Psoas muscle (tissue), 7 donors: ENCODE measurements at regions not wholly inside any gene's neighbourhood (a gene's known extent, or its start where the extent isn't known, plus 50 kb on each side); places are given as distances from the start of the nearest gene placed in this dataset.

Experiments
- ATAC-seq, 4 donors: fragments of 200-7000 bp; cut with Tn5 transposase; one replicate each; pipeline ENCODE4 v1.9.1; 2020; ENCODE audit warnings: moderate library complexity in 3 of 4, mild to moderate bottlenecking in 2 of 4
- DNase-seq, 2 donors: peaks; one replicate each; pipeline ENCODE4 v3.0.0-alpha.2; 2020
- H3K27ac ChIP-seq: fragments of 200-600 bp; one replicate; pipeline ENCODE4 v1.8.0; 2022
- H3K27me3 ChIP-seq, 3 donors: fragments of 200-600 bp in 1 of 3; one replicate each; pipeline versions ENCODE4 v1.6.1 to v1.8.0; 2013 to 2022; ENCODE audit warnings: low read length in 2 of 3, mild to moderate bottlenecking in 2 of 3, moderate library complexity in 1 of 3; ENCODE audit not compliant: insufficient read depth in 3 of 3
- H3K36me3 ChIP-seq, 2 donors: fragments of 200-600 bp in 1 of 2; one replicate each; pipeline versions ENCODE4 v1.6.1 to v1.8.0; 2013 to 2022; ENCODE audit warnings: low read depth in 1 of 2, mild to moderate bottlenecking in 1 of 2, moderate library complexity in 1 of 2; ENCODE audit not compliant: insufficient read depth in 1 of 2
- H3K4me1 ChIP-seq: fragments of 200-600 bp; one replicate; pipeline ENCODE4 v1.8.0; 2022
- H3K4me3 ChIP-seq: fragments of 200-600 bp; one replicate; pipeline ENCODE4 v1.8.0; 2022; ENCODE audit warnings: mild to moderate bottlenecking
- H3K9me3 ChIP-seq: fragments of 200-600 bp; one replicate; pipeline ENCODE4 v1.8.0; 2022
- WGBS, 3 donors: extraction: QIAGEN DNeasy Blood & Tissue Kit; methylation state at CpG; one replicate each; pipeline versions ENCODE4 v1.1.6 to v1.1.7; 2013; 5-methylcytosine and 5-hydroxymethylcytosine counted together
- intact Hi-C, 2 donors: fragments of 100-400 bp; cut with DNase I; formaldehyde crosslinking; loops; one replicate each; pipeline versions ENCODE4 v1.11.0 to v1.14.2; 2022
- TF ChIP-seq, protein P1 (sequence below): fragments of 200-600 bp; IDR thresholded peaks from one replicate; pipeline ENCODE4 v1.8.0; 2022; ENCODE audit warnings: antibody characterized with exemption
- donor health status: healthy with polysubstance abuse.
- donor health status: DM: no; HTN: no; CAD: no; lungs with moderate emphysema.
- donor health status: Bipolar disorder and iron deficiency.
- donor health status: healthy.
- donor health status: DM: yes; HTN: yes; CAD: no.
- donor health status: DM: no; HTN: no; CAD: no.
- donor health status: DM: yes; HTN: yes; CAD: no.

DNA sequence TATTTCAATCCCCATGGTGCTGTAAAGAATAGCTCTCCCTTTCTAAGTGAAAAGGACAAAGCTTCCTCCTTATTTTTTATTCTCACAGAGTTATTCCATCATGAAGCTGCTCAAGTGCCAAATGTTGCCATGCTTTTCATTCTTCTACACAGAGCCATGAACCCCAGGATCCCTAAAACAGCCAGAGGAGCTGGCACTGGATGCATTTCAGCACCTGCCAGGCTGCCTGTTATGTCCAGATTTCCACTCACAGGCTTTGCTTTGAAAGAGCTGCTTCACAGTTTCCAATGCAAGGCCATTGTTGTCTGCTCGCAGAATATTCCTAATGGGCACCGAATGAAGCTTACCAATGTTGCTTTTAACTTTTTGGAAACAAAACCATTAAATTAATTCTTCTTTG, 256.2 kb upstream of the NPSR1 start:
- H3K27ac ChIP-seq, result no peak overlapping the region
- H3K27me3 ChIP-seq, result no peaks in the 10 kb centered on the region
- 63 to 82% (median 67%) methylated on average over 2 of the region's 2 CpGs for WGBS, 3 donors
- ATAC-seq (no peak), DNase-seq (no peak)
- H3K4me1 ChIP-seq, result no peaks in the 10 kb centered on the region
- no peaks in the 10 kb centered on the region for H3K36me3 ChIP-seq
- TF ChIP-seq, protein P1, sequence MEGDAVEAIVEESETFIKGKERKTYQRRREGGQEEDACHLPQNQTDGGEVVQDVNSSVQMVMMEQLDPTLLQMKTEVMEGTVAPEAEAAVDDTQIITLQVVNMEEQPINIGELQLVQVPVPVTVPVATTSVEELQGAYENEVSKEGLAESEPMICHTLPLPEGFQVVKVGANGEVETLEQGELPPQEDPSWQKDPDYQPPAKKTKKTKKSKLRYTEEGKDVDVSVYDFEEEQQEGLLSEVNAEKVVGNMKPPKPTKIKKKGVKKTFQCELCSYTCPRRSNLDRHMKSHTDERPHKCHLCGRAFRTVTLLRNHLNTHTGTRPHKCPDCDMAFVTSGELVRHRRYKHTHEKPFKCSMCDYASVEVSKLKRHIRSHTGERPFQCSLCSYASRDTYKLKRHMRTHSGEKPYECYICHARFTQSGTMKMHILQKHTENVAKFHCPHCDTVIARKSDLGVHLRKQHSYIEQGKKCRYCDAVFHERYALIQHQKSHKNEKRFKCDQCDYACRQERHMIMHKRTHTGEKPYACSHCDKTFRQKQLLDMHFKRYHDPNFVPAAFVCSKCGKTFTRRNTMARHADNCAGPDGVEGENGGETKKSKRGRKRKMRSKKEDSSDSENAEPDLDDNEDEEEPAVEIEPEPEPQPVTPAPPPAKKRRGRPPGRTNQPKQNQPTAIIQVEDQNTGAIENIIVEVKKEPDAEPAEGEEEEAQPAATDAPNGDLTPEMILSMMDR, result no peak
- no peaks in the 10 kb centered on the region for H3K9me3 ChIP-seq
- intact Hi-C loops, result no loop called here
- H3K4me3 ChIP-seq, result no peak overlapping the region

DNA sequence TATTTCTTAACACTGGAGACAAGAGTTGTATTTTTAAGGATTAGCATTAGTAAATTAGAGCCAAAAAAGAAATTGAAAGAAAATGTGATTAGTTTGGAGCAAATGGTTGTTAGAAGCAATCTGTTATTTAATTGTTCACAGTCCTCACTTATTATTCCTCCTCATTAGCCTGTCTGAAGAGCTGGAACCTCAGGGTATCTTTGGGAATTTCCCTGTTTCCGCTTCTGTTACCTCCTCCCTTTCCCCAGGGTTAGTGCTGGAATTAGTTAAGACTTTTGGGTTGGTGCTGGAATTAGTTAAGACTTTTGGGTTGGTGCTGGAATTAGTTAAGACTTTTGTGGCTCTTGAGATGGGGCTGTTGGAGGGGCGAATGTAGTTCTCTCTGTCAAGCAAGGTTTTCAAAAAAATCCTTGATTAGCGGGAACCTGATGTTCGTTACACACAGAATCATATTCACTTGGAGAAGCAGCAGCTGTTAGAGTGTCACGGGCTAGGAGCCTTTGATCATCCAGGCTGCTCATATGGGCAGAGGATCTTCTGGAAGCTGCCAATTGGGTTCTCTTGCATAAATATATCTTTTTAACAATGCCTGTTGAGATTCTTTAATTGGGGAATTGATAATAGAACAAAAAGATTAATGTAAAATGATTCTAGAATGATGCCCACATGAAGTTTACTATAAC, 251.0 kb upstream of the NPSR1 start:
- Histone ChIP-seq H3K4me1 (no peaks in the 10 kb centered on the region), H3K27ac (no peak overlapping the region), H3K9me3 (no peaks in the 10 kb centered on the region), H3K36me3 (no peaks in the 10 kb centered on the region), H3K27me3 (no peaks in the 10 kb centered on the region), H3K4me3 (no peak overlapping the region)
- 35 to 50% (median 40%) methylated on average over 5 of the region's 5 CpGs for WGBS, 3 donors
- ATAC-seq (no peak), DNase-seq (no peak)
- TF ChIP-seq, protein P1, result no peak
- intact Hi-C loops, result loop anchor here in 1 of 2 donors (5.0 kb wide), 1 partner anchor 50 kb away; no protein-coding TSS in a partner anchor

- ATAC-seq, result no peak
- DNase-seq, result no peak
- Histone ChIP-seq H3K4me1 (no peaks in the 10 kb centered on the region), H3K27me3 (no peaks in the 10 kb centered on the region), H3K4me3 (no peak overlapping the region), H3K27ac (no peak overlapping the region), H3K36me3 (no peaks in the 10 kb centered on the region), H3K9me3 (no peaks in the 10 kb centered on the region)
- intact Hi-C loops, result loop anchor here in 1 of 2 donors (5.0 kb wide), 1 partner anchor 50 kb away; no protein-coding TSS in a partner anchor
- TF ChIP-seq, protein P1, result no peak
- WGBS, 3 donors, result 82 to 86% (median 84%) methylated on average over 2 of the region's 2 CpGs
Measured at GRCh38 chr7:34407586-34407985, 250.4 kb upstream of the NPSR1 start.

DNA sequence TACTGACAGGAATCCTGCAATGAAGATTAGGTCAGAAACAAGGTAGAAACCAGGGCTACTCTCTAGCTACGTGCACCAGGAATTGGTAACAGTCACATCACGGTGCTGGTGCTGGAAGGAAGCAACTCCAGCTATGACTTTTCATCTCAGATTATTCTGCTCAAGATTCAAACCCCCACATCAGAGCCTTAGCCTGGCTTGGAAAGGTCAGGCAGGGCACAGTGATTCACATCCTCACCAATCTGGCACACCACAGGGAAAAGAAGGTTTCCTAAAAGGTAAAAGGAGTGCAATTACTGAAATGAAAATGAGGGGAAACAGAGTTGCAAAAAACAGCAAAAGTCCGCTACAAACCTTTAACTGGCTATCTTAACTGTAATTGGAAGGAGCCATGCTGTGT, 240.2 kb upstream of the NPSR1 start:
- no peaks in the 10 kb centered on the region for H3K36me3 ChIP-seq
- H3K27me3 ChIP-seq, result no peaks in the 10 kb centered on the region
- no peak overlapping the region for H3K4me3 ChIP-seq
- 56 to 60% (median 58%) methylated on average over 3 of the region's 3 CpGs for WGBS, 3 donors
- DNase-seq, result no peak
- no peak overlapping the region for H3K27ac ChIP-seq
- intact Hi-C loops, result no loop called here
- no peak for ATAC-seq
- TF ChIP-seq, protein P1, result no peak
- no peaks in the 10 kb centered on the region for H3K9me3 ChIP-seq
- no peaks in the 10 kb centered on the region for H3K4me1 ChIP-seq

DNA sequence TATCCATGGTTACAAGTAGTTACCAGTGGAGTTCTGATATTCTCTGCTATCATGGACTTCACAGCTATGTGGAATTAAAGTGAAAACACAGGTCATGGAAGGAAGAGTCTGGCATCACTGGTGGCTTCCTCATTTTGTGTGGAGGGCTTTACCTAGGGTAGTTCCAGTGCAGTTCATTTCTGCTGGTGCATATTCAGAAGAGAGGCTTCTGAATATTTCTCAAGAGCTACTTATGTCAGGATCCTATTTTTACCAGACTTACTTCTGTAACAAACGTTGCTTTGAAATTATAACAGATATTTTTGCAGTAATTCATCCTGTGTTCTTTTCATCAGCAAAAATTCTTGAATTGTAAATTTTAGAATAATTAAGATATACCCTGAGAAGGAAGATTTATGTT, 236.5 kb upstream of the NPSR1 start:
- intact Hi-C loops, result no loop called here
- Histone ChIP-seq H3K4me1 (no peaks in the 10 kb centered on the region), H3K9me3 (no peaks in the 10 kb centered on the region), H3K27me3 (no peaks in the 10 kb centered on the region), H3K36me3 (no peaks in the 10 kb centered on the region), H3K27ac (no peak overlapping the region), H3K4me3 (no peak overlapping the region)
- TF ChIP-seq, protein P1, result no peak
- no peak for DNase-seq
- 39 to 58% (median 55%) methylated on average over 1 of the region's 1 CpG for WGBS, 3 donors
- ATAC-seq, result no peak
